CMK (cell line): ENCODE measurements at regions not wholly inside any gene's neighbourhood (a gene's known extent, or its start where the extent isn't known, plus 50 kb on each side); places are given as distances from the start of the nearest gene placed in this dataset.
"Not testable (repeated sequence)": the region's sequence is repeated elsewhere in the genome, so short reads cannot be mapped to it uniquely, and the experiment has no call there.

Source experiments
- DNase-seq: peaks from one replicate; pipeline ENCODE4 v3.0.0-alpha.2; 2010; ENCODE audit warnings: low read depth

DNA sequence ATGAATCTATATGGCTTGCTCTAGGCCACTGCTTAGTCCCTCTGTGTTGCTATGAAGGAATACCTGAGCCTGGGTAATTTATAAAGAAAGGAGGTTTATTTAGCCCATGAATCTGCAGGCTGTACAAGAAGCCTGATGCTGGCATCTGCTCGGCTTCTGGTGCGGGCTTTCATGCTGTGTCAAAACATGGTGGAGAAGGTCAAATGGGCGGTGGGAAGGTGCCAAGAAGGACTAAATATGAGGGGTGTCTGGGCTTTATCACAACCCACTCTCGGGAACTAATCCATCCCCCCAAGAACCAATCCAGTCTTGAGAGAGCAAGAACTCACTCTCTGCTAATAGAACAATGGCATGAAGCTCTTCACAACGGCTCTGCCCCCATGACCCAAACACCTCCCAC lies 481.6 kb downstream of the EIPR1 start:
- DNase-seq = no peak

DNA sequence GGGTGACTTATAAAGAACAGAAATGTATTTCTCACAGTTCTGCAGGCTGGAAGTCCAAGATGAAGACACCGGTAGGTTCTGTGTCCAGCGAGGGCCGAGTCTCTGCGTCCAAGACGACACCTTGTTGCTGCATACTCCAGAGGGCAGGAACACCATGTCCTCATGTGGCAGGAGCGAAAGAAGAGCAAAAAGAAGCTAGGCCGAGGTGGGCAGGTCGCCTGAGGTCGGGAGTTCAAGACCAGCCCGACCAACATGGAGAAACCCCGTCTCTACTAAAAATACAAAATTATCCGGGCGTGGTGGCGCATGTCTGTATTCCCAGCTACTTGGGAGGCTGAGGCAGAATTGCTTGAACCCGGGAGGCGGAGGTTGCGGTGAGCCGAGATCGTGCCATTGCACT lies 483.6 kb downstream of the EIPR1 start:
- DNase-seq = not testable (repeated sequence)

DNA sequence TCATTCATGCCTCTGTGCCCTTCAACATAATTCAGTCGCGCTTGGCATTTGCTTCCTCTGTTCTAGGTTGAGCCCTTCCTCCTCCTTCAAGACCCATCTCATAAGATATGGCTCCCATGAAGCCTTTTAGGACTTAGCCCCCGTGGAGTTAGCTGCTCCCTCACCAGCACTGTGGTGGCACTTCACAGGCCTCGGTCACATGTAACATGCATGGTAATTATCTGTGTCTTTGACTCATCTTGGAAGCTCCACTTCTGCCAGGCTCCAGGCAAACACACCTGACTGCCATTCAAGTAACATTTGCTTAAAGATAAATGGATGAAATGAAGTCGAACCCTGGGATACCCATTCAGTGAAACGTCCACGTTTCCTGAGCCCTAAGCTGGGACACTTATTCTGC lies 484.7 kb downstream of the EIPR1 start:
- no peak for DNase-seq

DNA sequence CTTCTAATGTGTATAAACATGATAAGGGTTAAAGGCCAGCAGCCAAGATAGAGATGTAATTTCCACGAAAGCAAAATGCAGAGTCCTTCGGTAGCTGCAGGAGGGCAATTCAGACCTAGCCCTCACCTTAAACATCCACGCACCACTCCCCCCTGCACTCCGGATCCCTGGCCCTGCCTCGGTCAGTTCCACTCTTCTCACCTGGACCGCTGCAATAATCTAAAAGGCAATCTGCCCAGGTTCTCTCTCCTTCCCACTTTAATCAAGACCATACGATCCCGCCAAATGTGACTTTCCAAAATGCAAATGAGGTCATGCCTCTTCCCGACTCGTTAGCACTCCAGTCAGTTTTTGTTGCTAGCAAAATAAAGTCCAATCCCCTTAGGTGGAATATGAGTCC lies 485.2 kb downstream of the EIPR1 start:
- no peak for DNase-seq

DNA sequence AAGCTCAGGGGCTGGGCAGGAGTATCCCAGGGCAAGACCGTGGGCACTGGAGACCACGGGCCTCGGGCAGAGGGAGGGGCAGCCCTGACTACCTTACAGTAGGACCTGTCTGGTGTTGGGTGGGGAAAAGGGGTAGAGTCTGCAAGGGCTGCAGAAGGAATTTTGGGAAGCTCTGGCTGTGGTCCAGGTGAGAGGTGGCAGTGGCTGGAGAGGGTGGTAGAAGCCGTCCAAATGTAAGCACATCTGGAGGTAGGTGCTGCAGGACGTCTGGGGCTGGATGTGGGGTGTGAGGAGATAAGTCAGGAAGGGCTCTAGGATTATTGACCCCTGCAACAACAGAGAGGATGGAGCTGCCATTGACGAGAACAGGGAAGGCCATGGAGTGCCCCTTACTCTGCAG lies 486.7 kb downstream of the EIPR1 start:
- DNase-seq = no peak

DNA sequence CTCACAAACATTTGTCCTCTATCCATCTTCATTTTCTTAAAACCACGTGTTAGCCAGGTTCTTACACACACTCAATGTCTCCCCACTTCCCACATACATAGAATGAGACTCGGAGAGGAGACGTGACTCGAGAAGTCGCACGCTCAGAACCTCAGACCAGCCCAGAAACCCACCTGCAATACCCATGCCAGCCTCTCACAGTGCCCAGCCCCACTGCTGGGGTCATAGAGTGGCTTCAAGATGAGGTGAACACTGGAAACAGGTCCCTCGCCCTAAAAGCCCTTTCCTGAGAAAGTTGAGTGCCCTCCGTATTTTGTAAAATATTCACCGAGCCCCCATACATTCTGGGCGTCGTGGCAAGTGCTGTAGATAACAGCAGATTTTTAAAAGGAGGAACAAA lies 487.4 kb downstream of the EIPR1 start:
- no peak for DNase-seq

DNA sequence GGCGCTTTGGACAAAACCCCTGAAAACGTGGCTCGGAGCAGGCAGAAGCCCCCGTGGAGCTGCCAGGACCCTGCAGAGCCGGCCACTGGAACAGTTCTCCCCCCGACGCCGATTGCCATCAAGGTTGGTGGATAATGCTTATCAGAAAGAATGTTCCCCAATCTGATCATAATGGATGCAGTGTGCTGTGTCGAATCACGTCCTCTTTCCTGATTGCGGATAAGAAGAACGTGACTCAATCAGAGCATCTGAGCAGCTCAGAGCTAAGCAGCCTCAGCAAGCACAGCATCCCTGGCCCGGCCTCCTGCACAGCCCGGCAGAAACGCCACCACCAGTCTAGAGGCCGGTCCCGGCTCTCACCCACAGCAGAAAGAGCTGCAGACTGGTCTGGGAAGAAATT lies 488.0 kb downstream of the EIPR1 start:
- no peak for DNase-seq

DNA sequence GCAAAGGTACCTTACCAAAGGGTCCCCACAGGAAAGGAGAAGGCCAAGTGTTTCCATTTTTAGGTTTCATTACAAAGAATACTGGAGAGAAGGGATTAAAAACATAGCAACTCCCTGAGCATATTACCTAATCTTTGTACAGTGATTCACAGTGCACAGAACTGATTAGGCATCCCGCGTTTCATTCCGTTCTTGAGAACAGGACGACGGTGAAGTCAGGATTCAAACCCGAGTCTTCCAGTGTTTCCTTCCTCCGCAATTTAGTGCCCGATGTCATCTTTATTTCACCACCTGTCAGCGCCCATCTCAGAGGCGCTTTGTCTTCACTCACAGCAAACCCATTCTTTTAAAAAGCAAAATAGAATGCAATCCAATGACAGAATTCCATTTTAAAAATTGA lies 488.5 kb downstream of the EIPR1 start:
- DNase-seq = no peak

DNA sequence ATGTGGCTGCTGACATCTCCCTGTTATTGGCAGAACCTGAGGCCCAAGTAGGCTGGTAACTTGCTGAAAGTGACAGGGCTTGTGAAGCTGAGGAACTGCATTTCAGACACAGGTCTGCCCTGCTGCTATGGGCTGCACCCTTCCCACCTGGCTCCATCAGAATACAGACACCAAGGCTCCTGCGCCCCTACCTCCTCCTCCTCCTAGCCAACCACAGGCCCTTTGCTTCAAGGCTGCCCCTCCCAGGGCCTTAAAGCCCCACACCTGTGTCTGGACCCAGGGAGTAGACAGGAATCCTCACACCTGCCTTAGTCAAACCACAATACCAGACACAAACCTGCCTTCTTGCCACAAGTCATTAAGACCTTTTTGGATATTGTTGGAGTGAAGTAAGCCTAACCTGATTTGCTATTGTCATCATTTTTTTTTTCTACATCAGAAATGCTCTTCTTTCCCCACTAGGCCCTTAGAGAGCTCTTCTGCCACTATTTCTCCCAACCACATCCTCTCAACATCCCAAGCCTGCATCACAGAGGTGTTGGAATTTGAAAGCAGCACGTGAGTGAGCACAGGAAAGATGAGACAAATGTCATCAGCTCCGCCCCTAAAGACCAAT lies 489.7 kb downstream of the EIPR1 start:
- no peak for DNase-seq

DNA sequence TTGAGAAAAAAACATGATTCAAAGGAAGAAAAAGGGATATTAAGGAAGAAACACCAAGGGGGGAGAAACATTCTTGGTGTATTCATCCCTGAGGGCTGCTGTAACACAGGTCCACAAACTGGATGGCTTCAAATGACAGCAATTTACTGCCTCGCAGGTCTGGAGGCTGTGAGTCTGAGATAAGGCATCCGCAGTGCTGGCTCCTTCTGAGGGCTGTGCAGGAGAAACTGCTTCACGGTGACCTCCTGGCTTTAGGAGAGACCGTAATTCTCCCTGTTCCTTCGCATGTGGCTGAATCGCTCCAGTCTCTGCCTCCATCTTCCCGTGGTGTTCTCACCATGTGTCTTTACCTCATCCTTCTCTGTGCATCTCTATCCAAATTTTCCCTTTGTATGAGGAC lies 490.7 kb downstream of the EIPR1 start:
- DNase-seq = no peak

DNA sequence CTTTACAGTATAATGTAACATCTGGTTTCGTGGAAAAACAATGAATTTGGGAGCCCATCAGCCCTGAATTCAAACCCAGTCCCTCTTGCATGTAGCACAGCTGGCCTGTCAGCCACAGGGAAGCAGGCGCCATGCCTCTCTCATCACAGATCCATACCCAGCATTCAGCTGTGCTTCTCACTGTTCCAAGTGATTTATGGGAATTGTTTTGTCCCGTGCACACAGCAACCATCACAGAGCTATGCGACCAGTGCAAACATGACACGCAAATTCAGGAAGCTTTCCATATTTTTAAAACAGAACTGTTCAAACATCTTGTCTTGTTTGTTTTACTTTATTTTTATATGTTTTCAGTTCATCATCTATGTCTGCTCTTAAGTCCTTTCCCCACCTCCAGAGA lies 496.1 kb downstream of the EIPR1 start:
- DNase-seq = no peak

DNA sequence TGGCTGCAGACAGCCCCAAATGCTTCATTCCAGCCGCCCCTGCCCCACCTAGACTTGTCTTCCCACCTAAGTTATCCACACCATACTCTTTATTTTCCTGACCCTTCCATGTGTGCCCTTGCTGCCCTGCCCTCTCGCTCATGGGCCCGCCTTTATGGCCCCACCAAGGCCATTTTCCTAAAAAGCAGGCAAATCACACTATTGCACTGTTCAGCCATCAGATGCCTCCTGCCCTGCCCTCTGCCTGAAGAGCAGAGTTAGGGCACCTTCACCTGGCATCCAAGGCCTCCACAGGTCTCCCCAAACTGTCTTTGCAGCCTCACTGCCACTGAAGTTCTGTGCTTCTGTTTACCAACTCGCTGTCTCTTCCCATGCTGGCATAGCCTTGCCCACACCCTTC lies 496.7 kb downstream of the EIPR1 start:
- DNase-seq = no peak

DNA sequence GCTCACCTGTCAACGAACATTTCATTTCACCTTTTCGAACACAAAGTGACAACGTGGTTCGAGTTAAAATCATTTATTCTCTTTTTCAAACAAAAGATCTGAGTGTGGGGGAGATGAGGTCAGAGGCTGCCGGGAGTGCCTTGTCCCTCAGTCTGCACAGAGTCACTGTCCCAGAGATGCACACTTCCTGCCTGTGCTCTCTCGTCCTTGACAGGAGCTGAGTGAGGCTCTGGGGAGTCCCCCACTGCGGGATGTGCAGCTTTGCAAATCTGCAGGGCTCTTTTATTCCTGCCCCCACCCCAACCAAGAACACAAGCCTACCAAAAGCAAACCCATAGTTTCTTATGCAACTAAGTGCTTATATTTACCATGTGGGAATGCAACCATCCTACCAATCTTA lies 497.8 kb downstream of the EIPR1 start:
- DNase-seq = no peak

DNA sequence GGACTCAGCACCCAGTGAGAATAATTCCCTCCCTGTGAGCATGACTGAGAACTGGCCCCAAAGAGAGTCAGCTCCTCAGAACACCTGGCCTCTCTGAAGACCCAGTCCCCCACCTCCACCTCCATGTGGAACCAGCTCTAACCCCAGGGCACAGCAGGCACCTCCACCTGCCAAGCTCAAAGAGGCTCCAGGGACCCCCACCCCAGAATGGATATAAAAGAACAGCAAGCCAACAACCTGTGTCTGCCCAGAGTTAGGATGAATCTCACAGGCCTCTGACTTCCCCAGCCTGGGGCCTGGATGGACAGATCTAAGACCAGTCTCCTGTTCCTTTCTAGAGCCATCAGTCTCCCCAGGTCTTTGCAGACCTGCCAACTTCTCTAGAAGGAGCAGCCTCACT lies 498.5 kb downstream of the EIPR1 start:
- no peak for DNase-seq

DNA sequence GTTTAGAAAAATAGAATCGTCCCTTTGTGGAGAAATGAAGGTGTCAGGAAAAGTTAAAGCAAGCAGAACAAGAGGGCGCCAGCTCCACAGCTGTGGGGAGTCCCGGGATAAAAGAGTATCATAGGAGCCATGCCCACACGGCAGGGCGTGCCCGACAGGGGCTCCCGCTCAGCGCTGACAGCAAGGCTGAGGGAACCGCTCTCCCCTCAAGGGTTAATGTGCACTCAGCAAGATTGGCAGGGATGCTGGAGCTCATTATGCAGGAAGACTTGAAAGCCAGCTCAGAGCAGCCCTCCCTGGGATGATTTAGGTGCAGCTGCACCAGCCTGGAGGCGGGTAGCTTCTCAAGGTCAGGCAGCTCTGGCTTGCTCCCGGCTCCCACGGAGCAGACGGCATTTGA lies 500.2 kb downstream of the EIPR1 start:
- DNase-seq = no peak

DNA sequence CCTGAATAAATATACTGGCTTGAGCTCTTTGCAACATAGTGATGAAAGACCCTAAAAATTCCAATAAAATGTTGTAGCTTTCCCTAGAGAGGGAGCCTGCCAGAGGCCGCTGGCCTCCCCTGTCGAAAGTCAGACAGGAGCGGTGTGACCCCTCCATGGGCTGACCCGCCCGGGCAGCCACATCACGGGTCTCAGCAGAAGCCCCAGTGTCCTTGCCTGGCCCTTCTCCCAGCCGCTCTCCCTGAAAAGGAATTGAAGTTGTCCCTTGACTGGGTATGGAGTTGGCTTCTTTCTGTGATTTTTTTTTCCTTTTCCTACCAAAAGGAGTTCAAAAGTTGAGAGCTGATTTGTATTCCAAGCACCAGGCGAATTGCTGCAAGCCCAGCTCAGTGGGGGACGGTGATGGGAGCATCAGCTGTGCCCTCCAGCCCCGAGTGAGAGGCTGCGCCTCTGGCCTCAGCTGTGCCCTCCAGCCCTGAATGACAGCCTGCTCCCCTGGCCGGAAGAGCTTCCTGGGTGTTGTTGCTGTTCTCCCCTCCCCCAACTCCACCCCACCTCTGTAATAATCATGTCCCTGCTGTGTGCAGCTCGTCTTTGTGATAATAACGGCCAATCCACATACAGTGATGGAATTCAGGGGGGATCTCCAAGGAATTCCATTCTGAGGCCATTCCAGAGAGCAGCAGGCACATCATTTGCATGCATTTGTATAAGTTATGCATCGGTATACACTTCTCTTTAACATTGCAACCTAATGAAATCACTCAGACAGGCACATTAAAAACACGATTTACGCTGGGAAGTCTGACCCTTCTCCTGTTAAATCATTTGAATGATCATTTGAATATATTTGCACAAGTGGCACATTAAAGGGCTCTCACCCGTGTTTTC lies 501.0 kb downstream of the EIPR1 start:
- DNase-seq = no peak

DNA sequence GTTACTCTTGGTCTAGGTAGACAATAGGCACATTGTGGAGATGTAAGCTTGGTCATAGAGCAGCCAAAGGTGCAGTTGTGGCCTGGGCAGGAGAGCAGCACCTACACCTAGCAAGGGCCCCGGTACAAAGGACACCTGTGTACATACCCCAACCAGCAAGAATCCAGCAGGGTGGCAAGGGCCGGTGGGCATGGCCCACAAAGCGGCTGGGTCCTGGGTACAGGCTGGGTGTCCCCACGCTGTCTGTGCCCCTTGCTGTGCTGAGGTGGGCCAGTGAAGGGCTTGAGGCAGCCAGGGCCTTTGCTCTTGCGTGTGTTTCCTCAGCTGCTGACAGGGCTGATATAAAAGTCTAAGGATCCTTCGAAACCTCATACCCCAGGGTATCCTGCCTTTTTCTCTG lies 501.8 kb downstream of the EIPR1 start:
- no peak for DNase-seq

DNA sequence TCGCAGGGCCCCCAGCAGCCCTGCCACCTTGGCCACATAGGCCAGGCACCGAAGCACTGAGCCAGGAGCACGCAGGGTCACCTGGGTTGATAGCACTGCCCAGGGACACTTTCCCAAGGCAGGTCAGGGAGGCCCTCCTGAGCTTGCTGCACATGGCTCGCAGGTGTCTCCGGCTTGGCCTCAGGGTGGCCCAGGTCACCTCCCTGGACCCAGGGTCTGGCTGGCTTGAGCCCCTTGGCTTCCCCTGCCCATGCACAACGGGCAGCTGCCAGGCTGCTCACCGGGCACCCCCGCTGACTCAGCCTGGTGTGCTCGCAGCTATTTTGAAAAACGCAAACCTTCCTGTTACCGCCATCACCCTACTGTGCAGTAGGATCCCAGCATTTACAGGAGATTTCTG lies 502.3 kb downstream of the EIPR1 start:
- DNase-seq = no peak

DNA sequence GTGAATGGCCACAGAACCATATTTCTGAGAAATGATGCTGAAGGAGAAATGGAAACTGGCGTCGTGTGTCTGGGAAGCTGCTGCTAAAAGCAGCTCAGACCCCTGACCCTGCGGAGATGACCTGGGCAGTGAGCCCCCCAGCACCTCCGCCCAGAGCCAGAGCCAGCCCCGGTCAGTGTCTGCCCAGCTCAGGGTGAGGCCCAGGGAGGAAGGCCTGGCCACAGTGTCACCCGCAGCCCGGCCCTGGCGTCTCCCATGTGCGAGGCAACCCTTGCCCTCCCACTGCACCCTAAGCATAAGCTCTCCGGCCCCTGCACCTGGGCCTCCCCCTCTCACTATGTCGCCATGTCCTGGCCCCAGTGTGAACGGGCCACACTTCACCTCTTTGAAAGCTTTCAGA lies 502.8 kb downstream of the EIPR1 start:
- DNase-seq = no peak

DNA sequence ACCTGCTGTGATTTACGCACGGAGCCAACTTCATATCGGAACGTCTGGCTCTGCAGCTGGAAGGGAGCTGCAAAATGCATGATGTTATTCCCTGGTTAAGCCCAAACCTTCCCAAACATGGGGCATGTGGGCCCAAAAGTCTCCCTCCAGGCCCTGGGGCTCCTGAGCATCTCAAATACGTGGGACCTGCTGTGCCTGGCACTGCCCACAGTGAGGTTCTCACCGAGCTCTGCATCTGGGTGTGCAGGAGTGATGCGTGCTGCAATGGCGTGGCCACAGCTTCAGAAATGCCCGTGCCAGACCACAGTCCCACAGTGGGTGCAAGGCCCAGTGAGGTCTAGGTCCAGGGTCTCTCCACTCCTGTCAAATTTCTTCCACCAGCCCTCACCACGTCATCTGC lies 503.3 kb downstream of the EIPR1 start:
- DNase-seq = no peak

DNA sequence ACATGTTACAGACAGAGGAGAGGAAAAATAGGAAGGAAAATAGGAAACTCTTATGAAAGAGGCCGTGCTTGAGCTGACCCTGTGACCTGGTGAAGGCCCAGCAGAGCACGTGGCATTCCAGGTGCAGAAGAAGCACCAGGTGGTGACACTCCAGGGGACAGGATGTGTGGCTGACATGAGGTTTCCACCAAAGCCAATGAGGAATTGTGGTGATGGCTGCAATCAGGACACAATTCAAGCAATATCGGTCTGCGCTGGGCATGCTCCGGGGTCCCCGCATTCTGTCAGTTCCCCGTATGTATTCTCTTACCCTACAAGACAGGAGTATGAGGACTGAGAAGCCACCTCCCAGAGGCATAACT lies 504.2 kb downstream of the EIPR1 start:
- no peak for DNase-seq

DNA sequence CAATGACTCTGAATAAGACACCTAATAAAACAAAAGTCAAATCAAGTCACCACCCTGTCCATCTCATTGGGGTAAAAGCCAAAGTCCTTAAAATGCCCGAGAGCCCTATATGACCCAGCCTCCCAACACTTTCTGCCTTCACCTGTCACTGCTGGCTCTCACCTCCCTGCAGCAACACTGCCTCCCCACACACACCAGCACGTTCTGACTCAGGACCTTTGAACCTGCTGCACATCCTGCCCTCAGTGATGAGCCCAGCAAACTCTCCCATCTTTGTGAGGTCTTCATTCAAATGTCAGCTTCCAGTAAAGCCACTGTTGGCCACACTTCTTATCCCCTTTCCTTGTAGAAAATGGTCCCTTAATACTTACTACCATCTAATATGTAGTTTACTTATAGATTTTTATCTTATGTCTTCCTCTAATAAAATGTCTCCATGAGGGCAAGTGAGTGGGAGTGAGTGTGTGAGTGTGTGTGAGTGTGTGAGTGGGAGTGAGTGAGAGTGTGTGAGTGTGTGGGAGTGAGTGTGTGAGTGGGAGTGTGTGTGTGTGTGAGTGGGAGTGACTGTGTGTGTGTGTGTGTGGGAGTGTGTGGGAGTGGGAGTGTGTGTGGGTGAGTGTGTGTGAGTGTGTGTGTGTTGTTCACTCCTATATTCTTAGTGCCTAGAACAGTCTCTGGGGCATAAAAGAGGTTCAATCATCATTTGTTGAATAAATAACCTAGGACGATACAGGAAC lies 504.7 kb downstream of the EIPR1 start:
- no peak for DNase-seq

DNA sequence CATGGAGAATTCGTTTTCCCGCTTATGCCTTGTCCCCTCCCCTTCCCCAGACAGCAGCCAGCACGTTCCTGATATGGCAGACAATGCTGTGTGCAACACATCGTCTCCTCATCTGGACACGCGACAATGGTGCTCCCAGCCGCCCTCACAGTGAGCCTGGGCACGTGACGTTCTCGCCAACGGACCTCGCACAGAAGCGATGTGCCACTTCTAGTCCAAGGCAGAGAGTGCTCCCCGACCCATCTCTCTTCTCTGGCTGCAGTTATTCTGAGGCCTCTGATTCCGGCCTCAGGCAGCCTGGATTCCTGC lies 505.4 kb downstream of the EIPR1 start:
- DNase-seq = no peak
